Fibroblast of lung (primary cell): ENCODE measurements at regions not wholly inside any gene's neighbourhood (a gene's known extent, or its start where the extent isn't known, plus 50 kb on each side); places are given as distances from the start of the nearest gene placed in this dataset.

ENCODE experiments used
- DNase-seq, 2 donors: peaks; one replicate each; pipeline versions ENCODE4 v3.0.0 to v3.0.0-alpha.2; 2010; ENCODE audit warnings: low read depth in 2 of 2
- H2AFZ ChIP-seq: 2 replicates; pipeline ENCODE4 v1.5.1; 2012; ENCODE audit warnings: low read length, control low read depth, inconsistent platforms
- H3K27ac ChIP-seq: 2 replicates; pipeline ENCODE4 v1.5.1; 2011; ENCODE audit warnings: low read length, control low read depth; ENCODE audit not compliant: insufficient read depth
- H3K27me3 ChIP-seq: 2 replicates; pipeline ENCODE4 v1.5.1; 2011; ENCODE audit warnings: mild to moderate bottlenecking, low read length; ENCODE audit not compliant: control insufficient read depth, insufficient read depth
- H3K36me3 ChIP-seq: 2 replicates; pipeline ENCODE4 v1.5.1; 2011; ENCODE audit warnings: low read length; ENCODE audit not compliant: control insufficient read depth, insufficient read depth
- H3K4me1 ChIP-seq: 2 replicates; pipeline ENCODE4 v1.5.1; 2011; ENCODE audit warnings: low read length; ENCODE audit not compliant: control insufficient read depth, insufficient read depth; ENCODE audit errors: extremely low read depth
- H3K4me2 ChIP-seq: 2 replicates; pipeline ENCODE4 v1.5.1; 2011; ENCODE audit warnings: low read length, control low read depth; ENCODE audit not compliant: insufficient read depth; ENCODE audit errors: extremely low read depth
- H3K4me3 ChIP-seq, 4 experiments: fragments of 200-600 bp in 1 of 4; sonication (generic) in 1 of 4; replicated peaks in 1 of 4; 2 replicates each; pipeline ENCODE4 v1.5.1; 2011 to 2016; ENCODE audit warnings: low read length in 4 of 4, low read depth in 3 of 4, mild to moderate bottlenecking in 3 of 4, control low read depth in 2 of 4, inconsistent platforms in 1 of 4, mixed read lengths in 1 of 4; ENCODE audit not compliant: insufficient read depth in 1 of 4; ENCODE audit errors: control extremely low read depth in 1 of 4
- H3K79me2 ChIP-seq: 2 replicates; pipeline ENCODE4 v1.5.1; 2012; ENCODE audit warnings: mild to moderate bottlenecking, low read length, inconsistent platforms; ENCODE audit not compliant: control insufficient read depth, insufficient read depth
- H3K9ac ChIP-seq: 2 replicates; pipeline ENCODE4 v1.5.1; 2011; ENCODE audit warnings: mild to moderate bottlenecking, low read length, control low read depth; ENCODE audit not compliant: insufficient read depth
- H3K9me3 ChIP-seq: 2 replicates; pipeline ENCODE4 v1.5.1; 2012; ENCODE audit warnings: low read depth, low read length; ENCODE audit not compliant: control insufficient read depth, insufficient read depth
- H4K20me1 ChIP-seq: 2 replicates; pipeline ENCODE4 v1.5.1; 2011; ENCODE audit warnings: low read length; ENCODE audit not compliant: control insufficient read depth, insufficient read depth; ENCODE audit errors: extremely low read depth
- EZH2 ChIP-seq: IDR thresholded peaks from 2 replicates; pipeline ENCODE4 v1.5.1; 2012; ENCODE audit warnings: low read length, control low read depth, mild to moderate bottlenecking; ENCODE audit errors: missing control alignments
- TF ChIP-seq, protein P1 (sequence below), 2 donors: IDR thresholded peaks in 1 of 2; conservative IDR thresholded peaks in 1 of 2; 1 replicate in 1 of 2; 2 replicates in 1 of 2; pipeline ENCODE4 v1.5.1; 2011 to 2012; ENCODE audit warnings: low read length in 2 of 2, control low read depth in 1 of 2, inconsistent platforms in 1 of 2, low read depth in 1 of 2, mild to moderate bottlenecking in 1 of 2

DNA sequence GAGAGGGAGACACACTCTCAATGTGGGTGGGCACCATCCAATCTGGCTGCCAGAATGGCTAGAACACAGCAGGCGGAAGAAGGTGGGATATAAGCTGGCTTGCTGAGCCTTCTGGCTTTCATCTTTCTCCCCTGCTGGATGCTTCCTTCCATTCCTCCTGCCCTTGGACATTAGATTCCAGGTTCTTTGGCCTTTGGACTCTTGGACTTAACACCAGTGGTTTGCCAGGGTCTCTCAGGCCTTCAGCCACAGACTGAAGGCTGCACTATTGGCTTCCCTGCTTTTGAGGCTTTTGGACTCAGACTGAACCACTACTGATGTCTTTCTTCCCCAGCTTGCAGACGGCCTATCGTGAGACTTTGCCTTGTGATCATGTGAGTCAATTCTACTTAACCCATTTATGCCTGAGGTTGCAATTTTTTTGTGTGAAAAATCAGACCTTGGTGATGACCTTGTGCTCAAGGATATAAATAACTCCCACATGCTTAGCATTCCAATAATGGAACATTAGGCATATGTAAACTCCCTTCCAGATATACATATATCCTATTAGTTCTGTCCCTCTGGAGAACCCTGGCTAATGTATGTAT lies 56.7 kb upstream of the CD55 start:
- Histone ChIP-seq H4K20me1 (no peaks in the 10 kb centered on the region), H3K4me3 (no peak overlapping the region), H2AFZ (no peak overlapping the region), H3K27ac (no peak overlapping the region), H3K9me3 (no peaks in the 10 kb centered on the region), H3K79me2 (no peaks in the 10 kb centered on the region), H3K27me3 (no peaks in the 10 kb centered on the region), H3K36me3 (no peaks in the 10 kb centered on the region), H3K4me1 (no peaks in the 10 kb centered on the region), H3K9ac (no peak overlapping the region), H3K4me2 (no peak overlapping the region)
- TF ChIP-seq, protein P1, sequence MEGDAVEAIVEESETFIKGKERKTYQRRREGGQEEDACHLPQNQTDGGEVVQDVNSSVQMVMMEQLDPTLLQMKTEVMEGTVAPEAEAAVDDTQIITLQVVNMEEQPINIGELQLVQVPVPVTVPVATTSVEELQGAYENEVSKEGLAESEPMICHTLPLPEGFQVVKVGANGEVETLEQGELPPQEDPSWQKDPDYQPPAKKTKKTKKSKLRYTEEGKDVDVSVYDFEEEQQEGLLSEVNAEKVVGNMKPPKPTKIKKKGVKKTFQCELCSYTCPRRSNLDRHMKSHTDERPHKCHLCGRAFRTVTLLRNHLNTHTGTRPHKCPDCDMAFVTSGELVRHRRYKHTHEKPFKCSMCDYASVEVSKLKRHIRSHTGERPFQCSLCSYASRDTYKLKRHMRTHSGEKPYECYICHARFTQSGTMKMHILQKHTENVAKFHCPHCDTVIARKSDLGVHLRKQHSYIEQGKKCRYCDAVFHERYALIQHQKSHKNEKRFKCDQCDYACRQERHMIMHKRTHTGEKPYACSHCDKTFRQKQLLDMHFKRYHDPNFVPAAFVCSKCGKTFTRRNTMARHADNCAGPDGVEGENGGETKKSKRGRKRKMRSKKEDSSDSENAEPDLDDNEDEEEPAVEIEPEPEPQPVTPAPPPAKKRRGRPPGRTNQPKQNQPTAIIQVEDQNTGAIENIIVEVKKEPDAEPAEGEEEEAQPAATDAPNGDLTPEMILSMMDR (conservative IDR thresholded peaks at IDR 0.05 in 1 of 2, IDR thresholded peaks at IDR 0.05 in 1 of 2; ENCODE audit: low read depth in 1 of 2, low read length in 2 of 2): no peak
- TF ChIP-seq EZH2: no peak
- DNase-seq: no peak

DNA sequence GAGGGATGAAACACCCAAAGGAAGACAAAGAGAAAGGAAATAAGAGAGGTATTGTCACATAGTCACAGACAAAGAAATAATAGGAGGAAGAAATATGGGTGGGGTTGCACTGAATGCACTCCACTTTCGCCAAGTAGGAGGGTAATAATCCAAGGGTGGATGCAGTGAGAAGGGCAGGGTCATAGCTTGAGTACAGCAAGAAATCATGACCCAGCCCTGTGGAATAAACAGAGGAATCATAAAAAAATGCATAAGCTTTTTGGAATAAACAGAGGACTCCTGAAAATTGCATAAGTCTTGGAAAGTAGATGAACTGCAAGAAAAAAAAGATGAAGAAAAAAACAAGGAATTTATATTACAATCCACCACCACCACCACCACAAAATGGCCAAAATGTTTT lies 53.1 kb upstream of the CD55 start:
- H2AFZ ChIP-seq: no peak overlapping the region
- H3K27me3 ChIP-seq: no peaks in the 10 kb centered on the region
- no peak overlapping the region for H3K9ac ChIP-seq
- DNase-seq: no peak
- no peak overlapping the region for H3K4me2 ChIP-seq
- no peak overlapping the region for H3K4me3 ChIP-seq
- TF ChIP-seq EZH2: no peak
- TF ChIP-seq, protein P1 (conservative IDR thresholded peaks at IDR 0.05 in 1 of 2, IDR thresholded peaks at IDR 0.05 in 1 of 2; ENCODE audit: low read depth in 1 of 2, low read length in 2 of 2): no peak
- no peaks in the 10 kb centered on the region for H3K9me3 ChIP-seq
- no peaks in the 10 kb centered on the region for H3K4me1 ChIP-seq
- H3K79me2 ChIP-seq: no peaks in the 10 kb centered on the region
- H3K27ac ChIP-seq: no peak overlapping the region
- no peaks in the 10 kb centered on the region for H3K36me3 ChIP-seq
- no peaks in the 10 kb centered on the region for H4K20me1 ChIP-seq

DNA sequence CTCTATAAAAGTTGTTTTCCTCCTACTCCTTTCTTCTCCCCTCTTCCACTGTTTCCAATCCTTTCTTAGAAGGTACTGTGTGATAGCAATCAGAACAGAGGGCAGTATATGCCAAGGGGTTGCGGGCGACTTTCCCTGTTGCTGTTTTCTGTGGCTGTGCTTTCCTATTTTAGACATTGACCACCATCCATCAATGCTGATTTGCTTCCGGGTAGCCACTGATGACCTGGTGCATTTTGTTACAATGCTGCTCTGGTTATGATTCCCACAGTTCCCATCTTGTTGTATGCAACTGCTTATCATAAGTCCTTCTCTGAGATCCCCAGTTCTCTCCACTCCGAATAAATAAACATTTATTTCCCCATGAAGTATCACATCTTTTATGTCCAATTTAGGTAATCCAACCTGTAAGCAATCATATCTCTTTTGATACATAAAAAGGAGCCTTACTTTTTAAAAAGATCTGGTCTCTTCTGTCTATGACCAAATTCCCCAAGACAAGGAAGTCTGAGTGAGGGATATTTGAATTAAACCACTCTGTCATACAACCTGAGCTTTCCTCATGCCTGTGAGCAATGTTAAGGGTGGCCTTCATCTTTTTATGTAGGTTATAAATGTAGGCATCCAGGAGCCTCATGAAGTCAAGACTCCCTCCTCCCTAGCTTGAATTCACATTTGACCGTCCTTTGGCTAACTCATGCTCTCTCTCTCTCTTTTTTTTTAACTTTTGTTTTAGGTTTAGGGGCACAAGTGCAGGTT lies 52.5 kb upstream of the CD55 start:
- no peaks in the 10 kb centered on the region for H3K27me3 ChIP-seq
- no peak for TF ChIP-seq EZH2
- TF ChIP-seq, protein P1 (conservative IDR thresholded peaks at IDR 0.05 in 1 of 2, IDR thresholded peaks at IDR 0.05 in 1 of 2; ENCODE audit: low read depth in 1 of 2, low read length in 2 of 2): no peak
- no peak overlapping the region for H3K9ac ChIP-seq
- H2AFZ ChIP-seq: no peak overlapping the region
- H3K36me3 ChIP-seq: no peaks in the 10 kb centered on the region
- H3K79me2 ChIP-seq: no peaks in the 10 kb centered on the region
- H3K9me3 ChIP-seq: no peaks in the 10 kb centered on the region
- H3K4me2 ChIP-seq: no peak overlapping the region
- DNase-seq: no peak
- H3K4me1 ChIP-seq: no peaks in the 10 kb centered on the region
- H3K4me3 ChIP-seq: no peak overlapping the region
- no peaks in the 10 kb centered on the region for H4K20me1 ChIP-seq
- no peak overlapping the region for H3K27ac ChIP-seq
